Stimulated activated CD4-positive, alpha-beta T cell treated with anti-CD3 and anti-CD28 coated beads, TNF-alpha, amount 100 ng/mL, for 24 hours (primary cell): ENCODE measurements at regions not wholly inside any gene's neighbourhood (a gene's known extent, or its start where the extent isn't known, plus 50 kb on each side); places are given as distances from the start of the nearest gene placed in this dataset.
"Not testable (repeated sequence)": the region's sequence is repeated elsewhere in the genome, so short reads cannot be mapped to it uniquely, and the experiment has no call there.

Source experiments
- DNase-seq, 3 experiments: peaks; one replicate each; pipeline ENCODE4 v3.0.0-alpha.2; 2020; ENCODE audit warnings: low read depth in 3 of 3

GRCh38 chr9:6104406-6104805 lies 89.0 kb upstream of the RANBP6 start:
- not testable (repeated sequence) for DNase-seq

GRCh38 chr9:6103911-6104310 lies 88.5 kb upstream of the RANBP6 start:
- not testable (repeated sequence) for DNase-seq

- DNase-seq: not testable (repeated sequence)
These were observed 87.0 kb upstream of the RANBP6 start for GRCh38 chr9:6102336-6102987.

GRCh38 chr9:6101725-6102124 lies 86.3 kb upstream of the RANBP6 start:
- not testable (repeated sequence) for DNase-seq

- not testable (repeated sequence) for DNase-seq
These were observed 83.9 kb upstream of the RANBP6 start for GRCh38 chr9:6099346-6099745.

GRCh38 chr9:6098431-6098830 lies 83.0 kb upstream of the RANBP6 start:
- DNase-seq: no peak

- no peak for DNase-seq
These were observed 81.4 kb upstream of the RANBP6 start for GRCh38 chr9:6096821-6097220.

GRCh38 chr9:6090277-6091210 lies 75.1 kb upstream of the RANBP6 start:
- no peak for DNase-seq

GRCh38 chr9:6089300-6089699 lies 73.9 kb upstream of the RANBP6 start:
- DNase-seq: no peak

- no peak for DNase-seq
These were observed 70.7 kb upstream of the RANBP6 start for GRCh38 chr9:6086006-6086655.

- peak; percentile 49 to 73 (median 53) for DNase-seq
These were observed 64.8 kb upstream of the RANBP6 start for GRCh38 chr9:6080154-6080716.

- no peak for DNase-seq
These were observed 64.0 kb upstream of the RANBP6 start for GRCh38 chr9:6079386-6079785.

GRCh38 chr9:6078382-6079105 lies 63.1 kb upstream of the RANBP6 start:
- DNase-seq: no peak

- DNase-seq: no peak
These were observed 61.4 kb upstream of the RANBP6 start for GRCh38 chr9:6076851-6077250.

GRCh38 chr9:6073731-6074130 lies 58.3 kb upstream of the RANBP6 start:
- DNase-seq: no peak

- no peak for DNase-seq
These were observed 57.4 kb upstream of the RANBP6 start for GRCh38 chr9:6072865-6073264.

- no peak for DNase-seq
These were observed 57.0 kb upstream of the RANBP6 start for GRCh38 chr9:6072453-6072852.

GRCh38 chr9:6068983-6069382 lies 53.6 kb upstream of the RANBP6 start:
- DNase-seq: no peak

- no peak for DNase-seq
These were observed 52.0 kb upstream of the RANBP6 start for GRCh38 chr9:6067426-6067825.
